Osteocyte (in vitro differentiated cells): ENCODE measurements at regions not wholly inside any gene's neighbourhood (a gene's known extent, or its start where the extent isn't known, plus 50 kb on each side); places are given as distances from the start of the nearest gene placed in this dataset.
"Not testable (repeated sequence)": the region's sequence is repeated elsewhere in the genome, so short reads cannot be mapped to it uniquely, and the experiment has no call there.

Experiments used
- DNase-seq: peaks from one replicate; pipeline ENCODE4 v3.0.0; 2021; ENCODE audit warnings: mixed read lengths; ENCODE audit not compliant: unreplicated experiment; ENCODE audit errors: extremely low spot score
- H3K27ac Mint-ChIP-seq: one replicate; pipeline ENCODE4 v1.8.0; 2021; ENCODE audit warnings: mild to moderate bottlenecking, mixed read lengths; ENCODE audit not compliant: unreplicated experiment
- H3K27me3 Mint-ChIP-seq: one replicate; pipeline ENCODE4 v1.8.0; 2021; ENCODE audit warnings: mixed read lengths; ENCODE audit not compliant: unreplicated experiment
- H3K36me3 Mint-ChIP-seq: one replicate; pipeline ENCODE4 v1.8.0; 2021; ENCODE audit warnings: mixed read lengths; ENCODE audit not compliant: unreplicated experiment
- H3K4me1 Mint-ChIP-seq: one replicate; pipeline ENCODE4 v1.8.0; 2021; ENCODE audit warnings: mixed read lengths; ENCODE audit not compliant: unreplicated experiment
- H3K4me3 Mint-ChIP-seq: one replicate; pipeline ENCODE4 v1.8.0; 2021; ENCODE audit warnings: mild to moderate bottlenecking, moderate library complexity, mixed read lengths; ENCODE audit not compliant: unreplicated experiment
- H3K9me3 Mint-ChIP-seq: one replicate; pipeline ENCODE4 v1.8.0; 2021; ENCODE audit warnings: mixed read lengths; ENCODE audit not compliant: unreplicated experiment
- TF ChIP-seq, protein P1 (sequence below): fragments of 200-600 bp; sonication (generic); IDR thresholded peaks from 2 replicates; pipeline ENCODE4 v1.5.0; 2021; ENCODE audit warnings: antibody characterized with exemption, mild to moderate bottlenecking, moderate library complexity

DNA sequence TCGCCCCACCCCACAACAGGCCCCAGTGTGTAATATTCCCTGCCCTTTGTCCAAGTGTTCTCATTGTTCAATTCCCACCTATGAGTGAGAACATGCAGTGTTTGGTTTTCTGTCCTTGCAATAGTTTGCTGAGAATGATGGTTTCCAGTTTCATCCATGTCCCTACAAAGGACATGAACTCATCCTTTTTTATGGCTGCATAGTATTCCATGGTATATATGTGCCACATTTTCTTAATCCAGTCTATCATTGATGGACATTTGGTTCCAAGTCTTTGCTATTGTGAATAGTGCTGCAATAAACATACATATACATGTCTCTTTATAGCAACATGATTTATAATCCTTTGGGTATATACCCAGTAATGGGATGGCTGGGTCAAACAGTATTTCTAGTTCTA lies 132.7 kb downstream of the SNX10 start:
- not testable (repeated sequence) for H3K36me3 Mint-ChIP-seq, DNase-seq, H3K9me3 Mint-ChIP-seq, H3K4me3 Mint-ChIP-seq, H3K27me3 Mint-ChIP-seq, H3K27ac Mint-ChIP-seq, H3K4me1 Mint-ChIP-seq

- Mint-ChIP-seq H3K4me3 (no peak overlapping the region), H3K36me3 (no peaks in the 10 kb centered on the region), H3K4me1 (no peaks in the 10 kb centered on the region), H3K27me3 (no peaks in the 10 kb centered on the region), H3K9me3 (no peaks in the 10 kb centered on the region), H3K27ac (no peak overlapping the region)
- TF ChIP-seq, protein P1, sequence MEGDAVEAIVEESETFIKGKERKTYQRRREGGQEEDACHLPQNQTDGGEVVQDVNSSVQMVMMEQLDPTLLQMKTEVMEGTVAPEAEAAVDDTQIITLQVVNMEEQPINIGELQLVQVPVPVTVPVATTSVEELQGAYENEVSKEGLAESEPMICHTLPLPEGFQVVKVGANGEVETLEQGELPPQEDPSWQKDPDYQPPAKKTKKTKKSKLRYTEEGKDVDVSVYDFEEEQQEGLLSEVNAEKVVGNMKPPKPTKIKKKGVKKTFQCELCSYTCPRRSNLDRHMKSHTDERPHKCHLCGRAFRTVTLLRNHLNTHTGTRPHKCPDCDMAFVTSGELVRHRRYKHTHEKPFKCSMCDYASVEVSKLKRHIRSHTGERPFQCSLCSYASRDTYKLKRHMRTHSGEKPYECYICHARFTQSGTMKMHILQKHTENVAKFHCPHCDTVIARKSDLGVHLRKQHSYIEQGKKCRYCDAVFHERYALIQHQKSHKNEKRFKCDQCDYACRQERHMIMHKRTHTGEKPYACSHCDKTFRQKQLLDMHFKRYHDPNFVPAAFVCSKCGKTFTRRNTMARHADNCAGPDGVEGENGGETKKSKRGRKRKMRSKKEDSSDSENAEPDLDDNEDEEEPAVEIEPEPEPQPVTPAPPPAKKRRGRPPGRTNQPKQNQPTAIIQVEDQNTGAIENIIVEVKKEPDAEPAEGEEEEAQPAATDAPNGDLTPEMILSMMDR: no peak
- DNase-seq: no peak
These were observed 134.0 kb downstream of the SNX10 start for GRCh38 chr7:26425655-26426054.

- no peak for DNase-seq
- TF ChIP-seq, protein P1: no peak
- H3K9me3 Mint-ChIP-seq: no peaks in the 10 kb centered on the region
- no peaks in the 10 kb centered on the region for H3K4me1 Mint-ChIP-seq
- H3K36me3 Mint-ChIP-seq: no peaks in the 10 kb centered on the region
- H3K27ac Mint-ChIP-seq: no peak overlapping the region
- no peak overlapping the region for H3K4me3 Mint-ChIP-seq
- no peaks in the 10 kb centered on the region for H3K27me3 Mint-ChIP-seq
These were observed 134.4 kb downstream of the SNX10 start for GRCh38 chr7:26426096-26426495.

- TF ChIP-seq, protein P1: no peak
- Mint-ChIP-seq H3K27ac (no peak overlapping the region), H3K36me3 (no peaks in the 10 kb centered on the region), H3K27me3 (no peaks in the 10 kb centered on the region), H3K4me1 (no peaks in the 10 kb centered on the region), H3K9me3 (no peaks in the 10 kb centered on the region), H3K4me3 (no peak overlapping the region)
- no peak for DNase-seq
These were observed 136.9 kb downstream of the SNX10 start for GRCh38 chr7:26428571-26428970.

DNA sequence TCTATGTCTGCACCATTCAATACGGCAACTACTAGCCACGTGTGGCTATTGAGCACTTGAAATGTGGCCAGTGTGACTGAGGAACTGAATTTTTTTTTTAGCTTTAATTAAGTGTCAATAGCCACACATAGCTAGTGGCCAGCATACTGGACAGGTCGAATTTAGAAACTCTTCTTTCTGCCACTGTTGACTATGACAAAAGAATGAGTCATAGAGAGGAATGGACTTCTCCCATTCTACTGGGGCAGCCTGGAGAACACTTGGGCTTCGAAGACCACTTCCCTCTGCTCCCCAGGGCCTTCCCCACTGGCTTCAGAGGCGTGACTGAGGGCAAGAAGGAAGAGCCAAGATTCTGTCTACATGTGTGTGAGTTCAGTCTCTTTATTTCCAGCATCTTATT lies 137.5 kb downstream of the SNX10 start:
- Mint-ChIP-seq H3K27ac (no peak overlapping the region), H3K27me3 (no peaks in the 10 kb centered on the region), H3K36me3 (no peaks in the 10 kb centered on the region), H3K4me1 (no peaks in the 10 kb centered on the region), H3K4me3 (no peak overlapping the region), H3K9me3 (no peaks in the 10 kb centered on the region)
- TF ChIP-seq, protein P1: no peak
- DNase-seq: no peak

GRCh38 chr7:26434974-26435373 lies 143.3 kb downstream of the SNX10 start:
- no peak for DNase-seq
- no peak overlapping the region for H3K27ac Mint-ChIP-seq
- TF ChIP-seq, protein P1: no peak
- H3K9me3 Mint-ChIP-seq: no peaks in the 10 kb centered on the region
- H3K4me1 Mint-ChIP-seq: no peaks in the 10 kb centered on the region
- H3K36me3 Mint-ChIP-seq: no peaks in the 10 kb centered on the region
- no peaks in the 10 kb centered on the region for H3K27me3 Mint-ChIP-seq
- no peak overlapping the region for H3K4me3 Mint-ChIP-seq
